OCI-LY3 (cell line): ENCODE measurements at regions not wholly inside any gene's neighbourhood (a gene's known extent, or its start where the extent isn't known, plus 50 kb on each side); places are given as distances from the start of the nearest gene placed in this dataset.

Source experiments
- EZH2phosphoT487 ChIP-seq: fragments of 200-600 bp; shearing (Covaris generic); IDR thresholded peaks from 2 replicates; pipeline ENCODE4 v1.6.1; 2018; ENCODE audit warnings: antibody characterized with exemption, mixed run types, low read depth
- TF ChIP-seq, protein P1 (sequence below): fragments of 200-600, 300-600 bp; sonication (generic); IDR thresholded peaks from 2 replicates; pipeline ENCODE4 v1.5.1; 2014; ENCODE audit warnings: antibody characterized with exemption, low read length, low read depth

DNA sequence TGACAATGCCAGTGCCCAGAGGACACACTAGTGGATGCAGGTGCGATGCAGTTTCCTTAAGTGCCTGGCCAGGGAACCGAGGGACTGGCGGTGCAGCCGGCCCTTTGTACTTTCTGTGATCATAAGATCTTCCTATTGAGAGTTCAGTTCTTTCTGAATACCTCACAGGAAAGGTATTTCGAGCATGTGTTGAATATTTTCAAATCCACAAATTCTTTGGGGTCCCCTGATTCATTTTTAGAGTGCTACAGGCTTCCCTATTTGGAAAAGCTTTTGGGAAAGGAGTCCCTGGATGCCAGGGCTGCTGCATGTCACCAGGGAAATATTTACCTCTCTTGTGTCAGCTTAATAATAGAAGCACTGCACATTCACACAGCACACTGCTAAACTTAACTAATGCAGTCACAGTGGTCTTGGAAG is 281.5 kb downstream of the GADD45G start:
- TF ChIP-seq, protein P1, sequence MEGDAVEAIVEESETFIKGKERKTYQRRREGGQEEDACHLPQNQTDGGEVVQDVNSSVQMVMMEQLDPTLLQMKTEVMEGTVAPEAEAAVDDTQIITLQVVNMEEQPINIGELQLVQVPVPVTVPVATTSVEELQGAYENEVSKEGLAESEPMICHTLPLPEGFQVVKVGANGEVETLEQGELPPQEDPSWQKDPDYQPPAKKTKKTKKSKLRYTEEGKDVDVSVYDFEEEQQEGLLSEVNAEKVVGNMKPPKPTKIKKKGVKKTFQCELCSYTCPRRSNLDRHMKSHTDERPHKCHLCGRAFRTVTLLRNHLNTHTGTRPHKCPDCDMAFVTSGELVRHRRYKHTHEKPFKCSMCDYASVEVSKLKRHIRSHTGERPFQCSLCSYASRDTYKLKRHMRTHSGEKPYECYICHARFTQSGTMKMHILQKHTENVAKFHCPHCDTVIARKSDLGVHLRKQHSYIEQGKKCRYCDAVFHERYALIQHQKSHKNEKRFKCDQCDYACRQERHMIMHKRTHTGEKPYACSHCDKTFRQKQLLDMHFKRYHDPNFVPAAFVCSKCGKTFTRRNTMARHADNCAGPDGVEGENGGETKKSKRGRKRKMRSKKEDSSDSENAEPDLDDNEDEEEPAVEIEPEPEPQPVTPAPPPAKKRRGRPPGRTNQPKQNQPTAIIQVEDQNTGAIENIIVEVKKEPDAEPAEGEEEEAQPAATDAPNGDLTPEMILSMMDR, result no peak
- TF ChIP-seq EZH2phosphoT487, result no peak
